AML-193 (cell line): ENCODE measurements at regions not wholly inside any gene's neighbourhood (a gene's known extent, or its start where the extent isn't known, plus 50 kb on each side); places are given as distances from the start of the nearest gene placed in this dataset.
"Not testable (repeated sequence)": the region's sequence is repeated elsewhere in the genome, so short reads cannot be mapped to it uniquely, and the experiment has no call there.

Experiments
- DNase-seq, 2 experiments: peaks; one replicate each; lab custom pipeline; 2025; lab: John Stamatoyannopoulos, UW

DNA sequence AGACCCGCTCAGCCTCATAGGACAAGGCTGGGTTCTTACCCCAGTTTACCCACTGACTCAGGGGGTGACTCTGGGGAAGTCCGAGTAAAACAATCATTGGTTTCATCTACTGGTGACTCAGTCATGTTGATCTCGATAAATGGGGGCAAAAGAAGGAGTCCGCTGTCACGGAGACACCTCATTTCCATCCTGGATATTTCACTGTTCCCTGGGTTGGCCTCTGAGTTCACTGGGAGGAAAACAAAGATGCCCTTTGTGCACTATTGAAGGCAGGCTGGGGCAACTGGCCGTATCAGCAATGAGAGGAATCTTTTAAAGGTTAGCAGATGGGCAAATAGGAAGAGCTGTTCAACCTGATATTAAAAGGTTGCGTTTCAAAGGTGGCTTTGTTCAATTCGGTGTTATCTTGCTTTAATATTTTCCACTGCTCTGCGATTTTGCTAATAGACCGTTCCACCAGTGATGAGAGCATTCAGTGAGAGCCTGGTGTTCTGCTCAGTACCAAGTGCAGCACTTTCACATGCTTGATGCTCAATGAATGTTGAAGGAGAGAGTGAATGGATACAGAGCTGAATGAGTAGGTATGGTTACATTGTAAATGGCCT lies 110.2 kb upstream of the EGFLAM start:
- DNase-seq, result no peak

DNA sequence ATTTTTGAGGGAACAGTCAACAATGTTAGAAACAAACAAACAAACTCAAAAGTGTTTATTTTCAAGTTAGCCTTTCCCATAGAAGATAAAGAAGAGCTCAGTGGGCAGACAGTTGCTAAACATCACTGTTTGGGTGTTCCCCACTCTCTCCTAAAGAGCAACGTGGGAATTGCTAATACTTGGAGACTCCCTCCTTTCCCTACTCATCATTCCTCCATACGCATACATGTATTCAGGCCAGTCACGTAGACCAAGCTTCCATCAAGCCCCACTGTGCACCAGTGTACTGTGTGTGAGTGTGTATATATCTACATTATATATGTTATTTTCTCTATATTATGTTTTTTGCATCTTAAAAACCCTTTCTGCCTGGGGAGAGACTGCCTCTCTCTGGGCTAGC lies 115.0 kb upstream of the EGFLAM start:
- no peak for DNase-seq

DNA sequence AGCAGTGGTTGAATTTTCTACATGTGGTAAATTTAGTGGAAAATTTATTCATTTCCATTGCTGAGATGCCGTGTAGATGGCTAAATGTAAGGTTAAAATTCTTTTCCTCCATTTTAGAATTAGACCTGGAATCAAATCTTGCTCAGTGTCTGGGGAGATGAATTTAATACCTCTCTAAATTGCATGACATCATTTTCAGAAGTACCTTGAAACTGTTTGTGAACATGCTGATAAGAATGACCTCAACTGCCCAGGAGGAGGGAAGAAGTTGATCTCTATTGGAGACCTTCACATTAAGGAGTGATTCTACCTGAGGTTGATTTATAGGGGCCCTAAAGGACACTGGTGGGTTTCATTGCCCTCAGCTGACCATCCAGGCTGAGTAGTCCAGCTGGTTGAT lies 116.7 kb upstream of the EGFLAM start:
- DNase-seq, result no peak

DNA sequence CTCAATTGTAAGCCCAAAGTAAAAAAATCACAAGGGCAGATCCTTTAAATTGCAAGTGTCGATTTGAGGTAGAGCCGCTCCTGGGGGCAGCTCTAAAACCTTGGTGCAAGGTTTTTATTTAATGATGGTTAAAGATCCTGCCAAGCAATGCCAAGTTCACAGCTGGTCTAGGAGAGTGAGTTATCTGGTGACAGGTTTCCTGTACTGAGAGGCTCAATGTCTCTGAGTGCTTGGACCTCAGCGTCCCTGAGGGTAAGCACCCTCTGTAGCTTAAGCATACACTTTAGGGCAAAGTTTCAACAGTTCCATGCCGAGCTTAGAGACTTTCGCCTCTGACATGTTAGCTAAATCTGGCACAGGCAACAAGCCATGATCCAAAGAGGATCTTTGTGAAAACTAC lies 119.8 kb upstream of the EGFLAM start:
- DNase-seq, result no peak

DNA sequence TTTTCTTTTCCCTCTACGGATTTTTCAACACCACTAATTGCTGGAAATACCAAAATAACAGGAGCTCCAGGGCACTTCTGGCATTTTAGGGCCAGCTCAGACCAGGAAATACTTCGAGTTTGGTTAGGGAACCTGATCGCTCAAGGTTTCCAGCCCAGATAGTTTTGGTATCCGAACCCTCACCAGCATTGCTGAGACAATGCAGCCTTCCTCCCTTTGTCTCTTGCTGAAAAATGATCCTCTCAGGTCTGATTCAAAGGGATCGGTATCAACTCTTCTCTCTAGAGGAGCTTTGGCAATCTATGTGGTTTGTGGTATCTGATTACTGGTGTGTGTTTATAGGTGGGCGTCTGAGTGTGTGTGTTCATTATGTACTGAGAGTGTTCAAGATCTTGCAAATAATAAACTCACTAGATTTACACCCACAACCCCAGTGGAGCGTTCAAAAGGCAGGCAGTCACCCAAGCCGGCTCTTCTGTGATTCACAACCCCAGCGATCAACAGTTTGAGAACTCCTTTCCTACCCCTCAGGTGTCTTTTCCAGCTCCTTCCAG lies 122.8 kb upstream of the EGFLAM start:
- DNase-seq, result no peak

DNA sequence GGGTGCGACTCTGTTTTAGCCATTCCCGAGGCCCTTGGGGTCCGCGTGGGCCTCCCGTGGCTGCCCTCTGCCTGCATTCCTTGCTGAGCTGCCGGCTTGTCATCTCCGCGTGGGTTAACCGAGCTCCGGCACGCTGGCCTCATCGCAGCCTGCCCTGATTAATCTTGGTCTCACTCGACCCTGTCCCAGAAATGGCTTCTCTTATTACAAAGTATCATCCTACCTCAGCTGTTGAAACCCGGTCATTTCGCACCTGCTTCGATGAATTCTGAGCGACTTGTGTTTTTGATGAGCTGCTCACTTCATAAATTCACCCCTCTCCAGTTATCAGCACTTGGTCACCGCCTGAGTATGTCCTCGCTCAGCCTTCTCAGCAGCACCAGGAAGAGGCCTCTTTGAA lies 123.5 kb upstream of the EGFLAM start:
- DNase-seq, result no peak

DNA sequence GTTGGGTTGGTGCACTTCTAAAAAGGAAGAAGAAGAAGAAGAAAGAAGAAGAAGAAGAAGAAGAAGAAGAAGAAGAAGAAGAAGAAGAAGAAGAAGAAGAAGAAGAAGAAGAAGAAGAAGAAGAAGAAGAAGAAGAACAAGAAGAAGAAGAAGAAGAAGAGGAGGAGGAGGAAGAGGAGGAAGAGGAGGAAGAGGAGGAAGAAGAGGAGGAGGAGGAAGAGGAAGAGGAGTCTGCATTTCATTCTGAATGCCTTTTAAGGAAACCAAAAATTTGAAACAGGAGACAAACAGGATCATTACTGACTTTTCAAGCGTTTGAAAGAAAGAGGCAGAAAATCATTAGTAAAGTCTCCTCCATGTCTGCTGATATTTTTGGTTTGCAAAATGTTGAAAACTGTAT lies 124.1 kb upstream of the EGFLAM start:
- not testable (repeated sequence) for DNase-seq

DNA sequence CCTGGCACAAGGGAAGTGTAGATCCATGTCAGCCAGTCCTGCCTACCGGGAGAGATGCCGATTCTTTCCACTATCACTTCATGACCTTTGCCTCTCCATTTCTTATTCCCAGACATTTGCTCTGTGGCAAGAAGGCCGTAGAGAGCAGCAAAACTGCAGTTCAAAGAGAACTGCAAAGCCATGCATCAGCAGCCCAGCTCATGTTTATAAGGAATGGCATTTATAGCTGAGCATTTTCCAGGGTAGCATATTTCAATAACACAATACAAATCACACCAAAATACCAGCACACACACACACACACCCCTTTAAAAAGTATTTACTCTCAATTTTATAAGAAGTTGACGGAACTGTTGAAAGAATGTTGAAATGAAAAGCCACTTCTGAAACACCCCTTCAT lies 126.7 kb upstream of the EGFLAM start:
- DNase-seq, result no peak

DNA sequence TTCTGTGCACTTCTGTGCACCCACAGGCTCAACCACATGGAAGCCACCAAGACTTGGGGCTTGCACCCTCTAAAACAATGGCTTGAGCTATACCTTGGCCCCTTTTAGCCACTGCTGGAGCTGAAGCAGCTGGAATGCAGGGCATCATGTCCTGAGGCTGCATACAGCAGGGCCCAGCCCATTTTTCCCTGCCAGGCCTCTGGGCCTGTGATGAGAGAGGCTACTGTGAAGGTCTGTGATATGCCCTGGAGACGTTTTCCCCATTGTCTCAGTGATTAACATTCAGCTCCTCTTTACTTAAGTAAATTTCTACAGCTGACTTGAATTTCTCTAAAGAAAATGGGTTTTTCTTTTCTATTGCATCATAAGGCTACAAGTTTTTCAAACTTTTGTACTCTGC lies 134.0 kb upstream of the EGFLAM start:
- DNase-seq, result no peak

DNA sequence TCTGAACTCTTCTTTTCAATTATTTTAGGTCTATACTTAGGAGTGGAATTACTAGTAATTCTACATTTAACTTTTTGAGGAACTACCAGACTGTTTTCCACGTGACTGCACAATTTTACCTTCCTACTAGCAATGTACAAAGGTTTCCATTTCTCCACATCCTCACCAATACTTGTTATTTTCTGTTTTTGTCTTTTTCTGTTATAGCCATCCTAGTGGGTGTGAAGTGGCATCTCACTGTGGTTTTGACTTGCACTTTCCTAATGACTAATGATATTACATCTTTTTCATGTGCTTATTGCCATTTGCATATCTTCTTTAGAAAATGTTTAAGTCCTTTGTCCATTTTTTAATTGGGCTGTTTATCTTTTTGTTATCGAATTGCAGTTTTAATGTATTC lies 136.9 kb upstream of the EGFLAM start:
- no peak for DNase-seq

DNA sequence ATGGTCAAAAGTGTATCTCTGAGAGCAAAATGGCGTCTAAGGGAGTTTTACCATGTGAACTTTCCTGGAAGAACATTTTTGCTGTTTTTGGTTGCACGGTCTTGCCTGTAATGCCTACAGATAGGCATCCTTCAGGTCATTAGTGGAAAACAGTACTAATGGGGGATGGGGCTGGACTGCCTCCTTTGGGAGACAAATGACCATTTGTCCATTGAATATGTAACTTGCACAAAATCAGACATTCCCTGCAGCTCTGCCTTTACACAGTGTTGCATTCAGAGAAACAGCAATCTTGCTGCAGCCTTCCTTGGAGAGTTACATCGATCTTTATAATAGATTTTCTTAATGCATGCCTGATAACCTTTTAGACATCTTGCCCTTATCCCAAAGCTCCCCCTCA lies 138.5 kb upstream of the EGFLAM start:
- DNase-seq, result no peak

DNA sequence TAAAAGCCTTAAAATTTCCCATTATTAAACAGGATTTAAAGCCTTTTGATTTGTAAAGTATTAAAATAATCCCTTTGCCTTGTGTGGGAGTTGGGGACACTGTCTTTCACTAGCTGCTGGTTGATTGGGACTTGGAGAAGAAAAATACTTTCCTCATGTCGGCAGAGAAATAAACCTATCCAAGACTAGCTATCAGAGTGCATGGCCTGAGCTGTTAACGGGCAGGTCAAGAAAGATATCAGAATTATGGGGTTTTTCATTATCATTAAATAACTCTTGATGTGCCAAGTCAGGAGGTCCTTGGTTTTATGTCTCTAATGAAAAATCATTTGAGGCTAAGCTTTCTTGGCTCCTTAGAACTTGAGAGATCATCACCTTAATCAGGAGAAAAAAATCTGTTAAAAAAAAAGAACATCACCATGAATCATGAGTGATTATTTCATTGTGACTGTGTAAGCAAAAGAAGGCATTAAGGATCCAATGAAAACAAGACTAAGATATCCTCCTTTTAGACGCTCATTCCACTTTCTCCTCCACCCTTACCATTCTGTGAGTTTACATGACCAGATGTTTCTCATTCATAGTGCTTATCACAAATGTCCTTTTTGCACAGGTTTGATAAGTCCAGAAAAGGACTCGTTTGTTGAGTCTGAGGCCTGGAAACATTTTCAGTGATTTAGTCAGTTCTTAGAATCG lies 140.4 kb upstream of the EGFLAM start:
- no peak for DNase-seq

DNA sequence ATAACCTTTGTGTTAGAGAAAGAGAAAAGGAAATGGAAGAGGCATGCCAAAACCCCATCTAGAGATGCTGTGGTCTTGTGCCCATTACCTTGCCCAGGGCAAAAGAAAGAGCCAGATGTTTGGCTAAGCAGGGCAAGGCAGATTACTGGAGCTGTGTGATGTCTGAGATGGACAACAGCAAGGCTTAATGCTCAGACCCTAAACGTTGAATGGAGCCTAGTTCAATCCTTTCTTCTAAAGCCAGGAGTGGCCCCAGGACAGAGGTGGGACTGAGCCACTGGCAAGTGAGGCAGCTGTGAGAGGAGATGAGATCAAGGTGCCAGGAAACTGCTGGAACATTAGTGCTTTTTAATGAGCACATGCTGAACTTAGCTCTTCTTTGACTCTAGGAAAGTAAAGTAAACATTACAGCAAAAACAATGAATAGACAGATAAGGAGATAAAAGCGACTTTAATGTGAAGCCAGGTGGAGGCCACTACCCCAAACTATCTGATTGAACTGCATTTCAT lies 143.0 kb upstream of the EGFLAM start:
- DNase-seq, result no peak

DNA sequence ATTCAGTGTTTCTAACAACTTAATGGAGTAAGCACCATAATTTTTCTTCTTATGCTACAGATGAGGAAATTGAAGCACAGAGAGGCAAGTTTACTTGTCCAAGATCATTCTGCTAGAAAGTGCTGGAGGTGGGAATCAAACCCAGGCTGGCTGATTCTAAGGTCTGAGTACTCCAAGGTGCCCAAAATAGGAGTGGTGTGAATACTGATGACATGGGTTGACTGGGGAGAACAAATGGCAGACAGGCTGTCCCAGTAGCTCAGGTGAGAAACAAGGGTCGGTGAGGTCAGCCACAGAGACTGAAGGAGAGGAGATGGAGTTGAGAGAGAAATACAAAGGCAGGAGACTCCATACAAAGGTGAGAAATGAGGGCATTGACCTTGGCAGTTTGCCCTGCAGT lies 144.5 kb upstream of the EGFLAM start:
- DNase-seq, result no peak

DNA sequence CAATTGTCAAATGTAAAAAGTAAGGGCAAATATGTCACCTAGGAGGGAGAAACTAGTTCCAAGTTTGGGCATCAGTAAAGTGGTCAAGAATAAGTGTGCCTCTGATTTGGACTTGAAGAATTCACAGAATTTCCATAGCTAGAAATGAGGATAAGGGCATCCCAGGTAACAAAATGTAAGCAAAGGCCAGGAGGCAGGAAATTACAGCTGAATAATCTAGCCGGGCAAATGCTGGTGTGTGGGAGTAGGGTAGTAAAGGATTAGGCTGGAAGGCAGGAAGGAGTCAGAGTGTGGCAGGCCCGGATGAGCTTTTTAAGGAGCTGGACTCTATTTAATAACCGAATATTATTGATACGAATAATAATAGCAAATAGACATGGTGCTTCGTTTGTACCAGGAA lies 144.9 kb upstream of the EGFLAM start:
- no peak for DNase-seq

DNA sequence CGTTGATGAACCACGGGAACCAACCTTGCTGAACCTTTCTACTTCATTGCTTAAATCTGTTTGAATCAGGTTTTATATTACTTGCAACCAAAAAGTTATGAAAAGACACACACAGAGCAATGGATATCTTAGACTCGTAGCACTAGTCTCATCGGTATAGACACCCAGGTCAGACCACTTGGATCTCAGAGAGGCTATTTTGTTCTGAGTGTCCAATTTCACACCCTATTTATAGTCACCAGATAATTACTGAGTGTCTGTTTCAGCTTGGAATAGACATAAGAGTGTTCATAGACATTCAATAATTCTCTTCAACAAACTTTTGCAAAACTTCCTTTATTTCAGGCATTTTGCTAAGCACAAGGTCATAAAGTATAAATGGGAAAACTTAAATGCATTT lies 145.4 kb upstream of the EGFLAM start:
- no peak for DNase-seq

DNA sequence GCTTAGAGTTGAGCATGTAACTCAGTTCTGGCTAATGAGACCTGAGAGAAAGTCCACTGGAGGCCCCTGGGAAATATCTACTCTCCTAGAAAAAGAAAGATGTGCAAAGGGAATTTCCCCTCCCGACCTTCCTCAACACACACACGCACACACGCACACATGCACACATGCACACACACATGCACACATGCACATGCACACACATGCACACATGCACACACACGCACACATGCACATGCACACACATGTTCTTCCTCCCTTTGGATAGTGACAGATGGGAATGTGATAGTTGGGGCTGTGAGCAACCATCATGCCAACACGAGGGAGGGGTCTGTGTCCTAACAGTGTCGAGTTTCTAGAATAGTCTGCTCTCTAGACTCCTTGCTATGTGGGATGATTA lies 148.2 kb upstream of the EGFLAM start:
- no peak for DNase-seq

DNA sequence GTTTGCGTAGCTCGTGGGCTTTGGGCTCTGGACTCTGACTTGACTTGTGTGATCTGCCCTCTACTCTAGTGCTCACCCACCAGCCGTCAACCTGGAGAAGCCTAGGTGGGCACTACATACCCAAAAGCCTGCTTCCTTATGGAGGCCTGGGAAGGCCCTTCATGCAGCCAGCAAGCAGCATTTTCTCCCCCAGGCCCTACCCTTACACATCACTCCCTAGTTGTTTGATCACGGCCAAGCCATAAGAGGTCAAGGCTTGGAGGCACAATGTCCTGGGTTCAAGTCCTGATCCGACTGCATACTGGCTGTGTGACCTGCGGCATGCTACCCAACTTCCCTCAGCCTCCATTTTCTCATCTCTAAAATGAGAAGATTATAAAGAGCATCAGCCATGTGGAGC lies 151.3 kb upstream of the EGFLAM start:
- no peak for DNase-seq

DNA sequence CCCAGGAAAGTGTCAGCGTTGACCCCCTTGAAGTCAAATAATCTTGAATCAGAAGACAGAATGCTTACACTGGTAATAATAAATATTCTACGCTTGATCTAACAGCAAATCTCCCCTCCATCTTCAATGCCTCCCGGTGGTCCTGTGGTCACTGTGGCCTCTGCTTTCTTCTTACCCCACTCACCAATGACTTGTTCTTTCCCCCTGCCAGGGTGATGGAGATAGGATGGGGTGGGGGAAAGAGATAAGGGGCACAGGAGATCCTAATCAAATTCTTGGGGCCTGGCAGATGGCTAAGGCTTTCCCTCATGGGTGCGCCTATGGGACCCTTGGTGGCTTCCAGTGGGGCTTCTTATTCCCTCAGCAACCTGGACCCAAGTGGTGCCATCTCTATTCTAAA lies 152.6 kb upstream of the EGFLAM start:
- no peak for DNase-seq

DNA sequence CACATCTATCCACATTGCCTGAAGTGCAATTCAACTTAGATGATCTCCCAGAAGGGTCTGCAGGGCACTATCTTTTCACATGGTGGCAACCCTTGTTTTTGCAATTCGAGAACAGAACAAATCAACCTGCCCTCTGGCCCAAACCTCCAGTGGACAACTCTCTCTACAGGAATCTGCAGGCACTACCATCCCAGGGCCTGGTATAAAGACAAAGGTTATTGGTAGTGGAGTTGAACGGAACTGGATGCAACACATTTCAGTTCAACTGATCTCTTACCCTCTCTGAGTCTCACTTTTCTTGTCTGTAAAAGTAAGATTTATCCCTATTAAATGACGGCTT lies 153.2 kb upstream of the EGFLAM start:
- DNase-seq, result no peak

DNA sequence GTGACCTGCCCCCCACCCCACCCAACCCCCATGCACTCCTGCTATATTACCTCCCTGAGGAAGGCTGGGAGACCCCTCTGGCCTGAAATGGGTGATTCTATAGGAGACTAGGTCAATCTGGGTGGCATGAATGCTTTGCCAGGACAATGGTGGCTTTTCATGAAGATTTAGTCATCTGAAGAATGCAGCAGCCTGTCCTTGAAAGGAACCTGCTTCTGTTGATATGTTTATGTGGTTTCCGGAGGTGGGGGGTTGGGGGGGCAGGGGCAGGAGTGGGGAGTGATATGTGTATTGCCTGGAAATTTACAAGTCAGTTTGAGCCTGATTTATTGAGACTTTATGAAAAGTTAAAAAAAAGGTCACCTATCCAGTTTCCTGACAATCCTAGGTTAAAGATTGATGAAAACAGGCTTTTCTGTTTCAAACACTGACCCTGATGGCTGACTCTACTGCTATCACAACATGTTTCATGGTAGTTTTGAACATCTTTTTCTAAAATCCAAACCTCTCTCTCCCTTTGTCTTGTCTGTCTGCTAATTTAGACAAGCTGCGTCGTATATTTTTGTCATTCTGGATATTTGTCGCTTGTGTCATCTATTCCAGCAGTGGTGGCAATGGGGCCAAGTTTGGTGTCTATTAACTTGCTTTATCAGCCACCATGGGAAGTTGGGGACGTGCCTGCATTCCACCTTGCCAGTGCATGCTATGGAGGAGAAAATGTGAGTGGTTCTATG lies 153.7 kb upstream of the EGFLAM start:
- DNase-seq, result no peak

DNA sequence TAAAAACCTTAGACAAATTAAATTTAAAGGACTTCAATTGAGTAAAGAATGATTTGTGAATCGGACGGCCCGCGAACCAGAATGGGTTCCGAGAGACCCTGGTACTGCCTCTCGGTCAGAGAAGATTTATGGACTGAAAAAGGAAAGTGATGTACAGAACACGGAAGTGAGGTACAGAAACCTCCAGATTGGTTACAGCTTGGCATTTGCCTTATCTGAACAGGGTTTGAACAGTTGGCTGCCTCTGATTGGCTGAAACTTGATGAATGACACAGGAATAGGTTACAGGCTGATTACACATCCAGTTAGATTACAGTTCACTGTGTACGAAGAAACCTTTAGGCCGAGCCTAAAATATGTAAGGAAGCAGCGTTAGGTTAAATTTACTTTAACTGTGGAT lies 156.5 kb upstream of the EGFLAM start:
- no peak for DNase-seq
